ENCODE measurements at regions not wholly inside any gene's neighbourhood (a gene's known extent, or its start where the extent isn't known, plus 50 kb on each side); places are given as distances from the start of the nearest gene placed in this dataset.

- DNase-seq: no peak
- WGBS, 5 donors: 75 to 88% (median 81%) methylated on average over 2 of the region's 2 CpGs
Observed at GRCh38 chr3:30222441-30222840, 384.0 kb upstream of the TGFBR2 start.

DNA sequence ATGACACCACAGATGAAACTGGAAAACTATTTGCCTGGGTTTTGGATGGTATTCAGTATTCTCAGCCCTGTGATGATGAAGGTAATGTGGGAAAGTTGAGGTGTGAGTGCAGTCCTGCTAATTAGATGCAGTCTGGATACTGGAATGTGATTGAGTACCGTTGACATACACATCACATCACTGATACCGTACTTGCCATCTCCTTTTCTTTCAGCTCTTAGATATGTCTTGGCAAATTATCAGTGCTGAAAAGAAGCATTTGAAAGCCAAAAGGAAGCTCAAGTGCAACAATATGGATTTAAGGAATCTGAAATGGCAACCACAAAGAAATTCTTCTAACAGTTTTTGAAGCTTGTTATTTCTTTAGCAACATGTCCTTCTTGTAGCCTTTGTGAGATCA, 381.4 kb upstream of the TGFBR2 start:
- TF ChIP-seq POLR2AphosphoS5 (IDR thresholded peaks at IDR 0.05) (no peak), POLR2A (IDR thresholded peaks at IDR 0.05) (no peak), CTCF (IDR thresholded peaks at IDR 0.05) (no peak), EP300 (IDR thresholded peaks at IDR 0.05) (no peak)
- Histone ChIP-seq H3K9me3 (no peaks in the 10 kb centered on the region), H3K4me3 (no peak overlapping the region), H3K27me3 (no peaks in the 10 kb centered on the region), H3K36me3 (no peaks in the 10 kb centered on the region), H3K27ac (no peak overlapping the region), H3K4me1 (peaks cover 0 to 14% (median 5%) of the 10 kb centered on the region in 4 donors)
- DNase-seq: no peak
- 63 to 92% (median 79%) methylated on average over 2 of the region's 2 CpGs for WGBS, 5 donors
- intact Hi-C loops (cut with DNase I; ENCODE audit: low total_unique reads): no loop called here

More at GRCh38 chr3:30222441-30222840, 384.0 kb upstream of the TGFBR2 start:
- no peak for TF ChIP-seq POLR2A (IDR thresholded peaks at IDR 0.05)
- TF ChIP-seq CTCF (IDR thresholded peaks at IDR 0.05): no peak
- TF ChIP-seq EP300 (IDR thresholded peaks at IDR 0.05): no peak
- TF ChIP-seq POLR2AphosphoS5 (IDR thresholded peaks at IDR 0.05): no peak
- intact Hi-C loops (cut with DNase I; ENCODE audit: low total_unique reads): no loop called here
- no peaks in the 10 kb centered on the region for H3K27me3 ChIP-seq
- H3K4me3 ChIP-seq: no peak overlapping the region
- no peaks in the 10 kb centered on the region for H3K9me3 ChIP-seq
- H3K27ac ChIP-seq: no peak overlapping the region
- H3K36me3 ChIP-seq: no peaks in the 10 kb centered on the region
- H3K4me1 ChIP-seq: peaks cover 0 to 5% (median 0%) of the 10 kb centered on the region in 4 donors

DNA sequence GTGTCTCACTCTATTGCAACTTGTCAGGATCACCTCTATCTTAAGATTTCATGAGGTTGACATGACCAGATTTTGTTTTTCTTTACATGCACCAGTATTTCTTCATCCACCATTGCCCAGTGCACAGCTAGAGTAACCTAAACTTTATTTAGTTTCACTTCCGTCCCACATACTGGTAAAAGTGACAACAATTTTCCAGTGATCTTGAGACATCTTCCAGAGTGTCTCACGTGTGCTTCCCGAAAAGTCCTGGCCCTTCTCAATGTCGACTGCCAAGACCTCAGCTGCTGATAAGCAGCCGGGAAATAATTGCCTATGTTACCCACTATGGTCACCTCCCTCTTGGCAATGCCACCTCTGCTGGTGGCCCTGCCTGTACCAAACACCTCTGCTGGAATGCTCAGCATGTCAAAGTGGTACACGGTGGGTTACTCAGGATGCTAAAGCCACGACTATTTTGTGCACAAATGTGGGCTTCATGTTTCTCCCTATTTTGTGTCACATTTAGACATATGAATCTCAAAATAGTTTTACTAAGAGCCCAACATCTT, 379.7 kb upstream of the TGFBR2 start:
- Histone ChIP-seq H3K4me1 (peaks cover 0 to 10% (median 5%) of the 10 kb centered on the region in 4 donors), H3K27me3 (no peaks in the 10 kb centered on the region), H3K36me3 (no peaks in the 10 kb centered on the region), H3K9me3 (no peaks in the 10 kb centered on the region), H3K4me3 (no peak overlapping the region), H3K27ac (no peak overlapping the region)
- 76 to 83% (median 80%) methylated on average over 7 of the region's 7 CpGs for WGBS, 5 donors
- intact Hi-C loops (cut with DNase I; ENCODE audit: low total_unique reads): no loop called here
- no peak for DNase-seq
- TF ChIP-seq POLR2AphosphoS5 (IDR thresholded peaks at IDR 0.05): no peak
- TF ChIP-seq EP300 (IDR thresholded peaks at IDR 0.05): no peak
- TF ChIP-seq CTCF (IDR thresholded peaks at IDR 0.05): no peak
- no peak for TF ChIP-seq POLR2A (IDR thresholded peaks at IDR 0.05)

DNA sequence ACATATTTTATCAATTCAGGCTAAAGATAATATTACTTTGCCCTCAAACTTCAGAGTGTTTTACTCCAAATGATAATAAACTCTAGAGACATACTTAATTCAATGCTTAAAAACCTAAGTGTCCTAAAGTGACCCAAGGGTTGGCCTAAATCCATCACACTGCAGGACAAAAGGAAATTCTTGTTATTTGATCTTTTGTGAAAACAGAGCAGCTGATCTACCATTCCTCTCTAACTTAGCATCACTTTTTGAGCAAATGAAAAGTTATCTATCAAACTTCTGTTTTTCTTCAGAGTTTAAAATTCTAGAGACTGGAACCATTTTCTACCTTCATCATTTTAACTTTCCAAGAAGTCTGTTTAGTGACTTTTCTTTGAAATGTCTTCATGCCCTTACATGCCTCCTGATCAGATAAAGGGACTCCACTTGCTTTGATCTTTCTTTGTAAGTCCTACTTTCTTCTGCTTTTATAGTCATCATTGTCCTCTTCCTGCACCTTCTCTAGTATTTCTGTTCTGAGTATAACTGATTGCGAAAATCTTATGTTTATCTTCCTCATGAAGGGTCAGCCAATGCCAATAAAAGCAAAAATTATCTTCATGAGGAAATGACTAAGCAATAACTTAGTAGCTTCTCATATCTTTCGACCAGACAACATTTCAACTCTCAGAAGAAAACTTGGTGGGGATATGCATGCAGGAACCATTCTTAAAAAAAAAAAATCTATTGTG, 378.7 kb upstream of the TGFBR2 start:
- no peak for DNase-seq
- H3K27me3 ChIP-seq: no peaks in the 10 kb centered on the region
- intact Hi-C loops (cut with DNase I; ENCODE audit: low total_unique reads): no loop called here
- H3K4me3 ChIP-seq: no peak overlapping the region
- H3K9me3 ChIP-seq: no peaks in the 10 kb centered on the region
- H3K27ac ChIP-seq: peak overlapping the region in 2 of 5 donors; percentile 7 to 24
- TF ChIP-seq POLR2A (IDR thresholded peaks at IDR 0.05) (no peak), POLR2AphosphoS5 (IDR thresholded peaks at IDR 0.05) (peak in 1 of 3 donors; percentile 29), EP300 (IDR thresholded peaks at IDR 0.05) (no peak)
- 8 to 43% (median 16%) methylated on average over 2 of the region's 2 CpGs for WGBS, 5 donors
- no peaks in the 10 kb centered on the region for H3K36me3 ChIP-seq
- peaks cover 0 to 10% (median 5%) of the 10 kb centered on the region in 4 donors for H3K4me1 ChIP-seq

GRCh38 chr3:30228302-30228631, 378.1 kb upstream of the TGFBR2 start:
- DNase-seq: no peak
- intact Hi-C loops (cut with DNase I; ENCODE audit: low total_unique reads): no loop called here
- Histone ChIP-seq H3K4me3 (no peak overlapping the region), H3K9me3 (no peaks in the 10 kb centered on the region), H3K27me3 (no peaks in the 10 kb centered on the region), H3K27ac (peak overlapping the region in 2 of 5 donors; percentile 7 to 24), H3K36me3 (no peaks in the 10 kb centered on the region), H3K4me1 (peaks cover 0 to 10% (median 5%) of the 10 kb centered on the region in 4 donors)
- WGBS, 5 donors: 93 to 100% (median 95%) methylated on average over 2 of the region's 2 CpGs
- TF ChIP-seq CTCF (IDR thresholded peaks at IDR 0.05): no peak
- TF ChIP-seq POLR2A (IDR thresholded peaks at IDR 0.05): no peak
- TF ChIP-seq EP300 (IDR thresholded peaks at IDR 0.05): no peak
- TF ChIP-seq POLR2AphosphoS5 (IDR thresholded peaks at IDR 0.05): no peak
